AG09319 (cell line): ENCODE measurements at regions not wholly inside any gene's neighbourhood (a gene's known extent, or its start where the extent isn't known, plus 50 kb on each side); places are given as distances from the start of the nearest gene placed in this dataset.

ENCODE experiments used
- DNase-seq: peaks from one replicate; pipeline ENCODE4 v3.0.0-alpha.2; 2010; ENCODE audit warnings: low read depth; ENCODE audit errors: extremely low read depth
- TF ChIP-seq, protein P1 (sequence below): IDR thresholded peaks from 2 replicates; pipeline ENCODE4 v1.5.1; 2011; ENCODE audit warnings: low read depth, mild to moderate bottlenecking, inconsistent platforms, low read length, moderate library complexity

- TF ChIP-seq, protein P1, sequence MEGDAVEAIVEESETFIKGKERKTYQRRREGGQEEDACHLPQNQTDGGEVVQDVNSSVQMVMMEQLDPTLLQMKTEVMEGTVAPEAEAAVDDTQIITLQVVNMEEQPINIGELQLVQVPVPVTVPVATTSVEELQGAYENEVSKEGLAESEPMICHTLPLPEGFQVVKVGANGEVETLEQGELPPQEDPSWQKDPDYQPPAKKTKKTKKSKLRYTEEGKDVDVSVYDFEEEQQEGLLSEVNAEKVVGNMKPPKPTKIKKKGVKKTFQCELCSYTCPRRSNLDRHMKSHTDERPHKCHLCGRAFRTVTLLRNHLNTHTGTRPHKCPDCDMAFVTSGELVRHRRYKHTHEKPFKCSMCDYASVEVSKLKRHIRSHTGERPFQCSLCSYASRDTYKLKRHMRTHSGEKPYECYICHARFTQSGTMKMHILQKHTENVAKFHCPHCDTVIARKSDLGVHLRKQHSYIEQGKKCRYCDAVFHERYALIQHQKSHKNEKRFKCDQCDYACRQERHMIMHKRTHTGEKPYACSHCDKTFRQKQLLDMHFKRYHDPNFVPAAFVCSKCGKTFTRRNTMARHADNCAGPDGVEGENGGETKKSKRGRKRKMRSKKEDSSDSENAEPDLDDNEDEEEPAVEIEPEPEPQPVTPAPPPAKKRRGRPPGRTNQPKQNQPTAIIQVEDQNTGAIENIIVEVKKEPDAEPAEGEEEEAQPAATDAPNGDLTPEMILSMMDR = no peak
- no peak for DNase-seq
Measured at GRCh38 chr2:8306530-8307351, 375.1 kb upstream of the ID2 start.

GRCh38 chr2:8307606-8308180 is 374.2 kb upstream of the ID2 start:
- TF ChIP-seq, protein P1 = no peak
- DNase-seq = no peak

DNA sequence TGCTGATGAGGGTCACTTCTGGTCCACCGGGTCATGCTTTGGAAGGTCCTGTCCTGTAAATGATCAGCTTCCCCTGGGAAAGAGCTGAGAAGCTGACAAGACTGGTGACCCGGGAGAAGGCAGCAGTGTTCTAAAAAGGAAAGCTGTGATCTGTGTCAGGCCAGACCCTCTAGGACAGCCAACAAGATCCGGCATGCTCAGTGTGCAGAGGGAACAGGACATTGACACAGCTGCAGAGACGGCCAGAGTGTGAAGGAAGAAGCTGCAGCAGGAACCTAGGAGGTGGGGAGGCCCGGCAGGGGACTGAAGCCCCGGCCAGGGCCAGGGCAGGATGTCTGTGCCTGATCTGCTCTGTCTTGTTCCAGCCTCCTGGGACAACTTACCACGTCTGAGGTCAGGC is 372.7 kb upstream of the ID2 start:
- TF ChIP-seq, protein P1 = no peak
- no peak for DNase-seq

DNA sequence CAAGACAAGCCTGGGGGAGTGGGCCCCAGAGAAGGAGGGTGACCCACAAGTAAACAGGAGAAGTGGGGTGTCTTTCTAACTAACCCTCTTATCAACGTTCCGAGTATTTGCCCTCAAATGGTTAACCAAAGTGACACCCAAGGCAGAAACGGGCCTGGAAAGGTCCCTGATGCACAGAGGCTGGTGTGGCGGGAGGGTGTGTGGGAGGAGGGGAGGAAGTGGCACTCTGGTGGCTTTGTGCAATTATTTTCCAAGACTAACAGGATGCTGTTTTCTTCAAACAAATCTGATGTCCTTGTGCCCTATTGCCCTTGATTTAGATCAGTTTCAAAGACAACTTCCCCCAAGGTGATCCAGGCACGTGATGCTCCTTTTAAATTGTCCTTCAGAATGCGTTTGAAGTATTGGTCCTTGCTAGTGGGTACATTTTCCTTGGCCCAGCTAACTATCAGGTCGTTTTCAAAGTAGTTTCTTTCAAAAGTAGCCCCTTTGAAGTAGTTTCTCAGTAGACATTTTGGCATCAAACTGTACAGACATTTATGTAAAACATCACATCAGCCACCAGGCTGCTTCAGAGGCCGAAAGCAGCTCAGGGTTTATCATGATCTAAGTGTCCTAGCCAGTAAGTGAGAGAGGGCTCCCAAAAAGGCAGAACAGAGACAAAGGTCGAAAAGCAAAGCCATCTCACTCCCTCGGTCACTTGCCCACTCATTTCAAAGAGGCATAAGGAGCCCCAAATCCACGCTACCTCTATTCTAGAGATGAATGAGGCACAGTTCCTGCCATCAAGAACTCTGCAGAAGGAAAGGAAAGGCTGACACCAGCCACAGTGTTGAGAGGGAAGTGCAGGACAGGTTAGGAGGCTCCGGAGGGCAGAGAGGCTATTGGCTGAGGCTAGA is 371.1 kb upstream of the ID2 start:
- TF ChIP-seq, protein P1 = no peak
- DNase-seq = no peak

DNA sequence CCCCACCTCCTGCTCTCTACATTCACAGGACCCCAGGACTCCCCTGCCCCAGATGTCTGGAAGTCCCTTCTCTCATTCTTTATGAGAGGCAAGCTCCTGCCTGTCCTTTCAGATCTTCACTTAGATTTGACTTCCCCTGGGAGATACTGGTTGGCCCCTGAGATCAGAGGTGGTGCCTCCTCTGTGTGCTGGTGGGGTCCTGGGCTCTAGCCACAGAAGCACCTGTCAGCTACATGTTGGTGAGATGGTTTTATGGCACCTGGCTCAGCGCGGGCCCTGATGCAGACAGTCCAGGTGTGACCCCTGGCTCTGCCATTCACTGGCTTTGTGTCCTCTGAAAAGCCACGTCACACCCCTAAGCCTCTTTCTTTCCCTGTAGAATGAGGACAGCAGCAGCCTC is 369.6 kb upstream of the ID2 start:
- TF ChIP-seq, protein P1 = no peak
- no peak for DNase-seq

GRCh38 chr2:8312861-8313830 is 368.7 kb upstream of the ID2 start:
- TF ChIP-seq, protein P1 = no peak
- no peak for DNase-seq
